ENCODE measurements at regions not wholly inside any gene's neighbourhood (a gene's known extent, or its start where the extent isn't known, plus 50 kb on each side); places are given as distances from the start of the nearest gene placed in this dataset.

DNA sequence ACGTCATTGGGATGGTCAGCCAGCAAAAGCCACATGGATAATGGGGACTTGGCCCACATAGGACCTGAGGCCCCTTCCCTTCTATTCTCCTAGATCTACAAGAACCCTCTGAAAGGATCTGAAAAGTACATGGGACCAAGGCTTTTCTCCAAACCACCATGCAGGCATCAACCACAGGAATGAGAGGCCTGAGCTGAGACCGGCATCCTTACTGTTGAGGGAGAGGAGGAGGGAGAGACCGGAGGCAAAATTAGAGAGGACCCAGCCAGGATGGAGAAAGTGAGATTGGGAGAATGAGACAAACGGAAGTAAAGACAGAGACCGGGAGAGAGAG lies 281.7 kb downstream of the RRAGC start:
- no peak for DNase-seq (ENCODE audit: low spot score)

DNA sequence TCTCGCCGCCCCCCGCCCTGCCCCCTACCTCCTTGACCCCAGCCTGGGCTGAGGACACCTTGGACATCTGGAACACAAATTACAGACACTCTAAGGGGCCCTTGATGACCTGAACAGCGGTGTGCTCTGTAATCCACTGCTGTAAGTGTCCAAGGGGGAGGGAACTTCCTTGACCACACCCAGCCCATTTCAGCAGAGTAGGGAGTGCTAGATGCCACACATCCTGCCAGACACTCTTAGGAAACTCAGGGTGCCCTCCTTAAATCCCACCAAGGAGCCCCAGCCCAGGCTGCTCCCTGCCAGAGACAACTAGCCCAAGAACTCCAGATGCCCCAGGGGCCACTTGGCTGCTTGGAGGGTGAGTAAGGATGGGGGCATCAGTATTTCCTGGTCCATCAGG lies 282.2 kb downstream of the RRAGC start:
- DNase-seq (ENCODE audit: low spot score): no peak

GRCh38 chr1:38576241-38576640 lies 283.3 kb downstream of the RRAGC start:
- DNase-seq (ENCODE audit: low spot score): no peak

DNA sequence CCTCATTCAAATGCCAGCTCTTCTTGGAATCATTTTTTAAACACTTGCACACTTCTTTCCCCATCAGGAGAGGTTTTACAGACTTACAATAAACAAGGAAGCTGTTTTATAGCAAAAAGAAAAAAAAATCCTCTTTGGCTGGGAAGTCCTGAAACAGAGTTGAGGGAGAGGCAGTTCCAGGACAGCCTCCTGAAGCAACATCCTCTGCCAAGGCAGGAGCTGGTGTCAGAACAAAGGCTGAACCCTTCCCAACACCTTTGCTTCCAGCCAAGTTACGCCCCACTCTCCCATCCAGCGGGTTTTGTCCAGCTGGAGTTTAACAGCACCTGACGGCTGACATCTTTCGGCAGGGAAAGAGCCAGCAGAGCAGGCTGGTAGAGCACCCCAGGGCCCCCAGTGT lies 287.8 kb downstream of the RRAGC start:
- peak; percentile 48 for DNase-seq (ENCODE audit: low spot score)

GRCh38 chr1:38570657-38570975 lies 289.0 kb downstream of the RRAGC start:
- no peak for DNase-seq (ENCODE audit: low spot score)

- peak; percentile 93 for DNase-seq (ENCODE audit: low spot score)
Measured at GRCh38 chr1:38569932-38570656, 289.5 kb downstream of the RRAGC start.

GRCh38 chr1:38568061-38568857 lies 291.3 kb downstream of the RRAGC start:
- no peak for DNase-seq (ENCODE audit: low spot score)

DNA sequence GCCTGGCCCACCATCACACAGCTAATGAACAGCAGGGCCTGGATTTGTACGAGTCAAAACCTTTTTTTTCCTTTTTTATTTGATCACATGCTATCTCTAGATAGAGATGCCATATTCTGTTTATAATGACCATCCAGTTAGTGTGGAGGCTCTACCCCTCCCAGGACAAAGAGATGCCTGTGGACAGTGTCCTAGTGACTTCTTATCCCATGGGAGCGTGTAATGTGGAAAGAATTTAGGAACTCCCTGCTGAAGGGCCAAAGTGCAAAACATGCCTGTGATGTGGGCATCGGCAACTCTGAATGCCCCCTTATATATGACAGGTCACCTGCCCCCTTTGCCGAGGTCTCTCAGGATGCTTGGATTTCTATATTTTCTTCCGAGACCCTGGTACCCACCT lies 292.2 kb downstream of the RRAGC start:
- no peak for DNase-seq (ENCODE audit: low spot score)

DNA sequence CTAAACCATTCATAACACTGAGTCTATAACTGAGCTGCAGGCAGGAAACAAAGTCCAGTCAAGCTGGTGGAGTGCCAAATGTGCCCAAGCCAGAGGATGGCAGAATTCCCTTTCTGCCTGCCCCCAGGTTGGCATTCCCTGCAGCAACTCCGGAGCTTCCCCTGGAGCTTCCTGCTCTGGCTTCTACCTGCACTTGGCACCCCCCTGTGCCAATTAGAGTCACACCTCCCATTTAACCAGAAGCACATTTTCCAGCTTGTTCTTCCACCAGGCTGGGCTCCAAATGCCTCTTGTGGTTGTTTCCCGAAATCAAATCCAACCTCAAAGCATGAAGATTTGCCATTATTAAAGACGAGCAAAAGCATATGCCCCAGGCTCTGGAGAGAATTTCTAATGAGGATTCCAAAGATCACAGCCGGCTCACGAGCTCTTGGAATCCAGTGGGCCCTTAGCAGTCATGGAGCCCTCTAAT lies 294.5 kb downstream of the RRAGC start:
- peak; percentile 48 for DNase-seq (ENCODE audit: low spot score)

DNA sequence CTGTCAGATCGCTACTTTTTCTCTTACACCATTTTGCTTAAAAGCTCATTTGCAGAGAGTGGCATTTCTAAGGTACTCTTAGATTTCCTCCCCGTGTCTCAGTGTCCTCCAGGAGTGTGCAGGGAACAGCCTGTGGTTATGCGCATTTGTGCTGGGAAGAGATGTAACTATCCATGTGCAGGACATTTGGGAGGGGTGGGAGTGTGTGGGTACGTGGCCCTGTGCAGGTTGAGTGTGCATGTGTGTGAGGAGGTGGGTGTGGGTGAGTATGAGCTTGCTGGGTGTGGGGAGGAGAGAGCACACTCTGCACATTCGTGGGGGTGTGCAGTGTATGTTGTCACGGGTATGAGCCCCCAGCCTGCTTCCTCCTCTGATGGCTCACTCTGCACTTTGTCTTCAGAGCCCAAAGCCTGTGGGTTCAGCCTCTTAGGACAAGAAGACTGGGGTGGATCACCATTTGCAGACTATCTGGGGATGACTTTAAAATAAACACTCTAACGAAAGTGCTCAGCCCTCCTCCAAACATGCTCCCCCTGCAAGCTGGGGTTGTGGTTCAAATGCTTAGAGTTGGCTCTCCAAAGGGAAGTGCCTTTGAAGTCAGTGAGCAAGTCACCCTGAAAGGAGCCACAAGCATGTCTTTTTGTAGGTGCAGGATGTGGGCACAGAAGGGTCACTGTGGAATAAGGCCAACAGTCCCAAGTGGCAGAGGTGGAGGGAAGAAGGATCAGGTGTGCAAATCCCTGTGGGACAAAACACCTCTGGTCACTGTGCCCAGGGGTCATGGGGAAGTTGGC lies 295.4 kb downstream of the RRAGC start:
- no peak for DNase-seq (ENCODE audit: low spot score)

- DNase-seq (ENCODE audit: low spot score): no peak
Measured at GRCh38 chr1:38561725-38562124, 297.8 kb downstream of the RRAGC start.

DNA sequence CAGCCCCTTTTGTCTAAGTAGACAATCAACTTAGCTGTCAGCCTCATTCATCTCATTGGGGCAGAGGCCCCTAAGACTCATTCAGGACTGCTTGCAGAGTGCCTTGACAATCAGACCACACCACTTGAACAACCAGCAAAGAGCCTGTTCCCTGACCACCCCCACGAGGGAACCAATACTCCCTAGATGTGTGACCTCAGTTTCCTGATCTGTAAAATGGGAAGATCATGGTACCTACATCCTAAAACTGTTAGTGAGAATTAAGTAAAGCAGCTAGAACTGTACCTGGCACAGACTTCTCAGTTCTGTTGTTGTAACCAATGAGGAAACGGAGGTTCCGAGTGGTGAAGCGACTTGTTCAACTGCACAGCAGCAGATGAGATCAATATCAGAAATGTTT lies 298.5 kb downstream of the RRAGC start:
- DNase-seq (ENCODE audit: low spot score): no peak

DNA sequence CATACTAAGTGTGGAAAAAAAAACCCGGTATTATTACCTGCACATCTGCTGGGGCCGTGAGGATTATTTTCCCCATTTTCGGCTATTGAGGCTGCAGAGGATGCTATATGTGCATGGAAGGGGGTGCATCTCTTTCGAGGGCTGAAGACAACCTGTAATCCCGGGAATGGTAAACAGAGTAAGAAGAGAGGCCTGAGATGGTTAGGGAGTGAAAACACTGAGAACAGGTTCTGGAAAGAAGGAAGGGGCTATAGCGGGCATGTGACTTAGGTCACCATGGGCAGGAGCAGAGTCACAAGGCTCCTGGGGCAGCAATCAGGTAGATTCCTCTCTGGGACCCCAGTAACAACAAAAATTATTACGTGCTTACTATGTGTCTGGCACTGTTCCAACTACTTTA lies 299.1 kb downstream of the RRAGC start:
- DNase-seq (ENCODE audit: low spot score): no peak

- DNase-seq (ENCODE audit: low spot score): peak; percentile 31
Measured at GRCh38 chr1:38559446-38560165, 300.0 kb downstream of the RRAGC start.

- DNase-seq (ENCODE audit: low spot score): no peak
Measured at GRCh38 chr1:38558500-38559445, 300.8 kb downstream of the RRAGC start.

DNA sequence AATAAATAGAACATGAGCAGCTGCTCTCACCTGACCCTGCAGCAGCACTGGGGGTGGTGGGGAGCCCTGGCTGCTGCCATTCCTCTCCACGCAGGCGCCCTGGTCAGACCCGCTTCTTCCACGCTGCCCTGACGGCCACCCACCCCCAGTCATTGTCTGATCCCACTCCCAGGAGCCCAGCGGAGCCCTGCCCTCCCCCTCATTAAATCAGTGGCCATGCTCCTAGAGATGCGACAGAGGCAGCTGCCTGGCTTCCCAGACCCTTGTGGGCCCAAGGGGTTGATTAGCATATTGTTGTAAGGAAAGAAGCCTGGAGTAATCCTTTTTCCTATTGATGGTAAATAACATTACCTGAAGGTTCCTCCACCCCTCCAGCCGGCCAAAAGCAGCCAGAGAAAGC lies 301.5 kb downstream of the RRAGC start:
- no peak for DNase-seq (ENCODE audit: low spot score)

GRCh38 chr1:38555594-38555993 lies 304.0 kb downstream of the RRAGC start:
- no peak for DNase-seq (ENCODE audit: low spot score)

GRCh38 chr1:38555130-38555529 lies 304.4 kb downstream of the RRAGC start:
- DNase-seq (ENCODE audit: low spot score): no peak

DNA sequence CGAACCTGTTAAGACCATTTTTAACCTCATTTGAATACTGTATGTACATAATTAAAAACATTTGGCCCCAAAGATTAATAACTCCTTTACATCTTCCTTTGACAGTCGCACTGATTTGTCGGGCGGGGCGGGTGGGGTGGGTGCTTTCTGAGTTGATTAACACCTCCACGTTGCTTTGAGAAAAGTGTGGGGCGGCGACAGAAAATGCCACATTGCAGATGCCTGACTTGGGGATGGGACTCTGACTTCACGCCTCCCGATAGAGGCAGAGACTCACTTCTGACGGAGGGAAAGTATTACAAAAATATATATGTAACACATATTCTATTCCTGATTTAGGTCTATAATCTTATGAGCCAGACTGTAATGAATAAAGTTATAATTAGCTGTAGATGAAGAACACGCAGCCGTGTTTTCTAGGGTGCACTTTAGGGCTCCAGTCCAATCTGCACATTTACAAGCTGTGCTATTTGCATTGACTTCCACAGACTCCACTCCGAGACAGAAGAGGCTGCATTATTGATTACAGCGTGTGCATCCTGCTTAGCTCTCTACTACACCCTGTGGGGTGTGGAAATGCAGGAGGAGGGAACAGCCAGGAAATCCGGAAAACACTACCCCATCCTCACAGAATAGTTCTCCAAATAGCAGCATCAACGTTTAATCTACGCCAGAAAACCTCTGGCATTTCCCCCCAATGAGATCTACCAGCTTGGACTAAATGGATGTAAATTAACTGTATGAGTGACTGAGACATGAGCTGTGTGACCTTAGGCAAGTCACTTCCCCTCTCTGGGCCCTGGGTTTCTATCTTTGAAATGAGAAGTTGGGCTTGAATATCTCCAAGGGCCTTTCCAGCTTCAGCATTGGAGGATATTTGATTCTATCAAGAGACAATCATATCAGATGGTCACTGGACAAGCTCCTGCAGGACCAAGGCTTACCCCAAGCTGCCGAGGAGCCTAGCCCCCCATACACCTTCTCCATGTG lies 308.0 kb downstream of the RRAGC start:
- no peak for DNase-seq (ENCODE audit: low spot score)

DNA sequence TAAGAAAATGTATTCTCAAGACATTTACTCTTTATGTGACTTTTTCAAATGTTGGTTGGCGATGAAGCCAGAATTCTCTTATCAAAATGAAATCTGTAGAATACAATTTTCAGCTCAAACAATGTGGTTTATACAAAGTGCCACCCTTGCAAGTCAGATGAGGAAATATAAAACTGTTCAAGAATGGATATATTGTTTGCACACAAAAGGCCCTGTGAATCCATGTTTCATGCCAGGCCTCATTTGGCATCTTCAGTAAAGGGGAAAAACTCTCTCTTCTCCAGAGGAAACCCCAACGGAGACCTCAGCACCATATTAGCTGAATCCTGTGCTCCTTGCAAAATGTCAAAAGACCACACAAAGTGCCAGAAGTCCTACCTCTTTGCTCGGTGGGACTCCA lies 310.4 kb downstream of the RRAGC start:
- DNase-seq (ENCODE audit: low spot score): no peak

Data from umbilical cord (tissue), 1 donor.